ENCODE measurements at regions not wholly inside any gene's neighbourhood (a gene's known extent, or its start where the extent isn't known, plus 50 kb on each side); places are given as distances from the start of the nearest gene placed in this dataset.
"Not testable (repeated sequence)": the region's sequence is repeated elsewhere in the genome, so short reads cannot be mapped to it uniquely, and the experiment has no call there.

DNA sequence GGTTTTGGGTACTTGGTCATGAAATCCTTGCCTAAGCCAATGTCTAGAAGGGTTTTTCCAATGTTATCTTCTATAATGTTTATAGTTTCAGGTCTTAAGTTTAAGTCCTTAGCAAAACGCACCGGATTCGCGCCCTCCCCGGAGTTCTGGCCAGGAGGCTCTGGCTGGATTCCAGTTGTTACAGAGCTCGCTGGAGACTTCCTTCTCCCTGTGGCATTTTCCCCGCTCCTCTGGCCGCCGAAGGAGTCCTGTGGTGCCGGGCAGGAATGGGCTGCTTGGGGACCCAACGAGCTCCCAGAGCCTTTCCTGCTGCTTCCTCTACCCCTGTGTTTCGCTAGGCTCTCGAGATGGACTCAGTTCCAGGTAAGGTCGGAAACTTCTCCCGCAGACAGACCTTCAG is 335.9 kb downstream of the AEBP2 start:
- no peak for DNase-seq (ENCODE audit: low read depth in 2 of 2)
- TF ChIP-seq, protein P1, sequence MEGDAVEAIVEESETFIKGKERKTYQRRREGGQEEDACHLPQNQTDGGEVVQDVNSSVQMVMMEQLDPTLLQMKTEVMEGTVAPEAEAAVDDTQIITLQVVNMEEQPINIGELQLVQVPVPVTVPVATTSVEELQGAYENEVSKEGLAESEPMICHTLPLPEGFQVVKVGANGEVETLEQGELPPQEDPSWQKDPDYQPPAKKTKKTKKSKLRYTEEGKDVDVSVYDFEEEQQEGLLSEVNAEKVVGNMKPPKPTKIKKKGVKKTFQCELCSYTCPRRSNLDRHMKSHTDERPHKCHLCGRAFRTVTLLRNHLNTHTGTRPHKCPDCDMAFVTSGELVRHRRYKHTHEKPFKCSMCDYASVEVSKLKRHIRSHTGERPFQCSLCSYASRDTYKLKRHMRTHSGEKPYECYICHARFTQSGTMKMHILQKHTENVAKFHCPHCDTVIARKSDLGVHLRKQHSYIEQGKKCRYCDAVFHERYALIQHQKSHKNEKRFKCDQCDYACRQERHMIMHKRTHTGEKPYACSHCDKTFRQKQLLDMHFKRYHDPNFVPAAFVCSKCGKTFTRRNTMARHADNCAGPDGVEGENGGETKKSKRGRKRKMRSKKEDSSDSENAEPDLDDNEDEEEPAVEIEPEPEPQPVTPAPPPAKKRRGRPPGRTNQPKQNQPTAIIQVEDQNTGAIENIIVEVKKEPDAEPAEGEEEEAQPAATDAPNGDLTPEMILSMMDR (conservative IDR thresholded peaks at IDR 0.05 in 1 of 2, IDR thresholded peaks at IDR 0.05 in 1 of 2; ENCODE audit: low read depth in 1 of 2, low read length in 2 of 2): no peak
- no peak for TF ChIP-seq EZH2 (IDR thresholded peaks at IDR 0.05; ENCODE audit: low read length, missing control alignments)
- no peak overlapping the region for H3K4me3 ChIP-seq (replicated peaks in 1 of 4; ENCODE audit: control extremely low read depth in 1 of 4, insufficient read depth in 1 of 4, low read depth in 3 of 4, low read length in 4 of 4)
- no peaks in the 10 kb centered on the region for H3K36me3 ChIP-seq (ENCODE audit: control insufficient read depth, insufficient read depth, low read length)
- no peak overlapping the region for H3K9ac ChIP-seq (ENCODE audit: insufficient read depth, low read length)
- no peak overlapping the region for H3K27ac ChIP-seq (ENCODE audit: insufficient read depth, low read length)
- H3K79me2 ChIP-seq (ENCODE audit: control insufficient read depth, insufficient read depth, low read length): no peaks in the 10 kb centered on the region
- no peak overlapping the region for H3K4me2 ChIP-seq (ENCODE audit: extremely low read depth, insufficient read depth, low read length)
- no peak overlapping the region for H2AFZ ChIP-seq (ENCODE audit: low read length)
- no peaks in the 10 kb centered on the region for H3K9me3 ChIP-seq (ENCODE audit: control insufficient read depth, insufficient read depth, low read depth, low read length)
- no peaks in the 10 kb centered on the region for H3K4me1 ChIP-seq (ENCODE audit: control insufficient read depth, extremely low read depth, insufficient read depth, low read length)
- no peaks in the 10 kb centered on the region for H3K27me3 ChIP-seq (ENCODE audit: control insufficient read depth, insufficient read depth, low read length)
- no peaks in the 10 kb centered on the region for H4K20me1 ChIP-seq (ENCODE audit: control insufficient read depth, extremely low read depth, insufficient read depth, low read length)

DNA sequence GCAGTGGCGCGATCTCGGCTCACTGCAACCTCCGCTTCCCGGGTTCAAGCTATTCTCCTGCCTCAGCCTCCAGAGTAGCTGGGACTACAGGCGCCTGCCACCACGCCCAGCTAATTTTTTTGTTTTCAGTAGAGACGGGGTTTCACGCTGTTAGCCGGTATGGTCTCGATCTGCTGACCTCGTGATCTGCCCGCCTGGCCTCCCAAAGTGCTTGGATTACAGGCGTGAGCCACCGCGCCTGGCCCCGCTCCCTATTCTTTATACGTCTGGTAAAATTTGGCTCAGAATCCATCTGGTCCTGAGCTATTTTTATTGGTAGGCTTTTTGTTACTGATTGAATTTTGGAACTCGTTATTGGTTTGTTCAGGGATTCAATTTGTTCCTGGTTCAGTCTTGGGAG is 336.7 kb downstream of the AEBP2 start:
- not testable (repeated sequence) for H4K20me1 ChIP-seq (ENCODE audit: control insufficient read depth, extremely low read depth, insufficient read depth, low read length); H3K4me3 ChIP-seq (replicated peaks in 1 of 4; ENCODE audit: control extremely low read depth in 1 of 4, insufficient read depth in 1 of 4, low read depth in 3 of 4, low read length in 4 of 4); H3K4me2 ChIP-seq (ENCODE audit: extremely low read depth, insufficient read depth, low read length); H3K27ac ChIP-seq (ENCODE audit: insufficient read depth, low read length); DNase-seq (ENCODE audit: low read depth in 2 of 2); H3K27me3 ChIP-seq (ENCODE audit: control insufficient read depth, insufficient read depth, low read length); H3K9me3 ChIP-seq (ENCODE audit: control insufficient read depth, insufficient read depth, low read depth, low read length); H2AFZ ChIP-seq (ENCODE audit: low read length); H3K36me3 ChIP-seq (ENCODE audit: control insufficient read depth, insufficient read depth, low read length); H3K4me1 ChIP-seq (ENCODE audit: control insufficient read depth, extremely low read depth, insufficient read depth, low read length); H3K9ac ChIP-seq (ENCODE audit: insufficient read depth, low read length); H3K79me2 ChIP-seq (ENCODE audit: control insufficient read depth, insufficient read depth, low read length)

DNA sequence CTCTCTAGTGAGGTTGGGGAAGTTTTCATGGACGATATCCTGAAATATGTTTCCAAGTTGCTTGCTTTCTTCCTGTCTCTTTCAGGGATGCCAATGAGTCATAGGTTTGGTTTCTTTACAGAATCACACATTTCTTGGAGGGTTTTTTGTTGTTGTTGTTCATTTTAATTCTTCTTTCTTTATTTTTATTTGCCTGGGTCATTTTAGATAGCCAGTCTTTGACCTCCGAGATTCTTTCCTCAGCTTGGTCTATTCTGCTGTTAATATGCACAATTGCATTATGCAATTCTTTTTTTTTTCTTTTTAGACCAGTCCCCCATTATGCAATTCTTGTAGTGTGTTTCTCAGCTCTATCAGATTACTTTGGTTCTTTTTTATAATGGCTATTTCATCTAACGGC is 338.9 kb downstream of the AEBP2 start:
- no peaks in the 10 kb centered on the region for H3K4me1 ChIP-seq (ENCODE audit: control insufficient read depth, extremely low read depth, insufficient read depth, low read length)
- H3K27me3 ChIP-seq (ENCODE audit: control insufficient read depth, insufficient read depth, low read length): no peaks in the 10 kb centered on the region
- no peaks in the 10 kb centered on the region for H3K9me3 ChIP-seq (ENCODE audit: control insufficient read depth, insufficient read depth, low read depth, low read length)
- TF ChIP-seq, protein P1 (conservative IDR thresholded peaks at IDR 0.05 in 1 of 2, IDR thresholded peaks at IDR 0.05 in 1 of 2; ENCODE audit: low read depth in 1 of 2, low read length in 2 of 2): no peak
- no peak for TF ChIP-seq EZH2 (IDR thresholded peaks at IDR 0.05; ENCODE audit: low read length, missing control alignments)
- H3K9ac ChIP-seq (ENCODE audit: insufficient read depth, low read length): no peak overlapping the region
- H3K4me3 ChIP-seq (replicated peaks in 1 of 4; ENCODE audit: control extremely low read depth in 1 of 4, insufficient read depth in 1 of 4, low read depth in 3 of 4, low read length in 4 of 4): no peak overlapping the region
- H3K36me3 ChIP-seq (ENCODE audit: control insufficient read depth, insufficient read depth, low read length): no peaks in the 10 kb centered on the region
- H3K4me2 ChIP-seq (ENCODE audit: extremely low read depth, insufficient read depth, low read length): no peak overlapping the region
- no peak overlapping the region for H3K27ac ChIP-seq (ENCODE audit: insufficient read depth, low read length)
- DNase-seq (ENCODE audit: low read depth in 2 of 2): peak; percentile 34 to 66
- H4K20me1 ChIP-seq (ENCODE audit: control insufficient read depth, extremely low read depth, insufficient read depth, low read length): no peaks in the 10 kb centered on the region
- H3K79me2 ChIP-seq (ENCODE audit: control insufficient read depth, insufficient read depth, low read length): no peaks in the 10 kb centered on the region
- no peak overlapping the region for H2AFZ ChIP-seq (ENCODE audit: low read length)

DNA sequence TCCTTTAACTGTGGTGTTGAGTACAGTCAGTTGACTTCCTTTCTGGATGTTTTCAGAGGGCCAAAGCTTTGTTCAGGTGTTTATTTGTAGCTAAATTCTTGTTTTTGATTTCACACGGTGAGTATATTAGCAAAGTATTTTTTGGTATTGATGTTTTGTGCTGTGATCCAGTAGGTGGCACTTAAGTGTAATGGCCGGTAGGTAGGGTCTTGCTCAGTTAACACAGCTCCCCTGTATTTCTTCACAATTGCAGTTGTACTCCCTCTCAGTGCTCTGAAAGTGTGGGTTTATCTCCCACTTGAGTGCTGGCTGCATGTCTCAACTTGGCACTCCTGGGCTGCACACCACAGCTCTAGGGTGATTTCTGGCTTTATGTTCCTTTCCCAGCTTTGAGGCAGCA is 339.5 kb downstream of the AEBP2 start:
- Histone ChIP-seq H3K9me3 (ENCODE audit: control insufficient read depth, insufficient read depth, low read depth, low read length) (no peaks in the 10 kb centered on the region), H3K27me3 (ENCODE audit: control insufficient read depth, insufficient read depth, low read length) (no peaks in the 10 kb centered on the region), H4K20me1 (ENCODE audit: control insufficient read depth, extremely low read depth, insufficient read depth, low read length) (no peaks in the 10 kb centered on the region), H3K4me1 (ENCODE audit: control insufficient read depth, extremely low read depth, insufficient read depth, low read length) (no peaks in the 10 kb centered on the region), H3K79me2 (ENCODE audit: control insufficient read depth, insufficient read depth, low read length) (no peaks in the 10 kb centered on the region), H2AFZ (ENCODE audit: low read length) (no peak overlapping the region), H3K36me3 (ENCODE audit: control insufficient read depth, insufficient read depth, low read length) (no peaks in the 10 kb centered on the region), H3K4me2 (ENCODE audit: extremely low read depth, insufficient read depth, low read length) (no peak overlapping the region), H3K4me3 (replicated peaks in 1 of 4; ENCODE audit: control extremely low read depth in 1 of 4, insufficient read depth in 1 of 4, low read depth in 3 of 4, low read length in 4 of 4) (no peak overlapping the region), H3K9ac (ENCODE audit: insufficient read depth, low read length) (no peak overlapping the region), H3K27ac (ENCODE audit: insufficient read depth, low read length) (no peak overlapping the region)
- no peak for DNase-seq (ENCODE audit: low read depth in 2 of 2)
- TF ChIP-seq, protein P1 (conservative IDR thresholded peaks at IDR 0.05 in 1 of 2, IDR thresholded peaks at IDR 0.05 in 1 of 2; ENCODE audit: low read depth in 1 of 2, low read length in 2 of 2): no peak
- TF ChIP-seq EZH2 (IDR thresholded peaks at IDR 0.05; ENCODE audit: low read length, missing control alignments): no peak

Measured in fibroblast of lung (primary cell).